ENCODE measurements at regions not wholly inside any gene's neighbourhood (a gene's known extent, or its start where the extent isn't known, plus 50 kb on each side); places are given as distances from the start of the nearest gene placed in this dataset.

DNA sequence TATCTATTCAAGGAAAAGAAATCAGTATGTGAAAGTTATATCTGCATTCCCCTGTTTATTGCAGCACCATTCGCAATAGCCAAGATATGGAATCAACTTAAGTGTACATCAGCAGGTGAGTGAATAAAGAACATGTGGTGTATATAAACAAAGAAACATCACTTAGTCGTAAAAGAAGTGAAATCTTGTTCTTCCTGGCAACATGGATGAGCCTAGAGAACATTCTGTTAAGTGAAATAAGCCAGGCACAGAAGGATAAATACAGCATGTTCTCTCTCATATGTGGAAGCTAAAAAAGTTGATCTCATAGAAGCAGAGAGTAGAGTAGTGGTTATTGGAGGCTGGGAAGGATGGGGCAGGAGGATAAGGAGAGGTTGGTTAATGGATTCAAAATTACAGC is 287.9 kb upstream of the FERMT1 start:
- no peaks in the 10 kb centered on the region for H3K9me3 Mint-ChIP-seq
- no peak overlapping the region for H3K4me3 Mint-ChIP-seq
- ATAC-seq, result no peak
- no peaks in the 10 kb centered on the region for H3K36me3 Mint-ChIP-seq
- H3K4me1 Mint-ChIP-seq, result no peaks in the 10 kb centered on the region
- CTCF ChIA-PET, result no interaction called here
- no peak for DNase-seq (ENCODE audit: low spot score)
- POLR2A ChIA-PET, result no interaction called here
- H3K27me3 Mint-ChIP-seq (ENCODE audit: low read depth), result no peaks in the 10 kb centered on the region
- H3K27ac Mint-ChIP-seq, result no peak overlapping the region
- TF ChIP-seq, protein P1, sequence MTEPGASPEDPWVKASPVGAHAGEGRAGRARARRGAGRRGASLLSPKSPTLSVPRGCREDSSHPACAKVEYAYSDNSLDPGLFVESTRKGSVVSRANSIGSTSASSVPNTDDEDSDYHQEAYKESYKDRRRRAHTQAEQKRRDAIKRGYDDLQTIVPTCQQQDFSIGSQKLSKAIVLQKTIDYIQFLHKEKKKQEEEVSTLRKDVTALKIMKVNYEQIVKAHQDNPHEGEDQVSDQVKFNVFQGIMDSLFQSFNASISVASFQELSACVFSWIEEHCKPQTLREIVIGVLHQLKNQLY (CRISPR knock-in tag; IDR thresholded peaks at IDR 0.05), result no peak
- TF ChIP-seq HMGA2 (CRISPR knock-in tag; IDR thresholded peaks at IDR 0.05), result no peak
- TF ChIP-seq, protein P2, sequence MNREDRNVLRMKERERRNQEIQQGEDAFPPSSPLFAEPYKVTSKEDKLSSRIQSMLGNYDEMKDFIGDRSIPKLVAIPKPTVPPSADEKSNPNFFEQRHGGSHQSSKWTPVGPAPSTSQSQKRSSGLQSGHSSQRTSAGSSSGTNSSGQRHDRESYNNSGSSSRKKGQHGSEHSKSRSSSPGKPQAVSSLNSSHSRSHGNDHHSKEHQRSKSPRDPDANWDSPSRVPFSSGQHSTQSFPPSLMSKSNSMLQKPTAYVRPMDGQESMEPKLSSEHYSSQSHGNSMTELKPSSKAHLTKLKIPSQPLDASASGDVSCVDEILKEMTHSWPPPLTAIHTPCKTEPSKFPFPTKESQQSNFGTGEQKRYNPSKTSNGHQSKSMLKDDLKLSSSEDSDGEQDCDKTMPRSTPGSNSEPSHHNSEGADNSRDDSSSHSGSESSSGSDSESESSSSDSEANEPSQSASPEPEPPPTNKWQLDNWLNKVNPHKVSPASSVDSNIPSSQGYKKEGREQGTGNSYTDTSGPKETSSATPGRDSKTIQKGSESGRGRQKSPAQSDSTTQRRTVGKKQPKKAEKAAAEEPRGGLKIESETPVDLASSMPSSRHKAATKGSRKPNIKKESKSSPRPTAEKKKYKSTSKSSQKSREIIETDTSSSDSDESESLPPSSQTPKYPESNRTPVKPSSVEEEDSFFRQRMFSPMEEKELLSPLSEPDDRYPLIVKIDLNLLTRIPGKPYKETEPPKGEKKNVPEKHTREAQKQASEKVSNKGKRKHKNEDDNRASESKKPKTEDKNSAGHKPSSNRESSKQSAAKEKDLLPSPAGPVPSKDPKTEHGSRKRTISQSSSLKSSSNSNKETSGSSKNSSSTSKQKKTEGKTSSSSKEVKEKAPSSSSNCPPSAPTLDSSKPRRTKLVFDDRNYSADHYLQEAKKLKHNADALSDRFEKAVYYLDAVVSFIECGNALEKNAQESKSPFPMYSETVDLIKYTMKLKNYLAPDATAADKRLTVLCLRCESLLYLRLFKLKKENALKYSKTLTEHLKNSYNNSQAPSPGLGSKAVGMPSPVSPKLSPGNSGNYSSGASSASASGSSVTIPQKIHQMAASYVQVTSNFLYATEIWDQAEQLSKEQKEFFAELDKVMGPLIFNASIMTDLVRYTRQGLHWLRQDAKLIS (CRISPR knock-in tag; IDR thresholded peaks at IDR 0.05; ENCODE audit: borderline replicate concordance), result no peak
- TF ChIP-seq ZNF671 (CRISPR knock-in tag; IDR thresholded peaks at IDR 0.05), result no peak
- TF ChIP-seq TCF7 (CRISPR knock-in tag; IDR thresholded peaks at IDR 0.05; ENCODE audit: low read depth), result no peak
- TF ChIP-seq, protein P3, sequence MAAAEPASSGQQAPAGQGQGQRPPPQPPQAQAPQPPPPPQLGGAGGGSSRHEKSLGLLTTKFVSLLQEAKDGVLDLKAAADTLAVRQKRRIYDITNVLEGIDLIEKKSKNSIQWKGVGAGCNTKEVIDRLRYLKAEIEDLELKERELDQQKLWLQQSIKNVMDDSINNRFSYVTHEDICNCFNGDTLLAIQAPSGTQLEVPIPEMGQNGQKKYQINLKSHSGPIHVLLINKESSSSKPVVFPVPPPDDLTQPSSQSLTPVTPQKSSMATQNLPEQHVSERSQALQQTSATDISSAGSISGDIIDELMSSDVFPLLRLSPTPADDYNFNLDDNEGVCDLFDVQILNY (CRISPR knock-in tag; IDR thresholded peaks at IDR 0.05), result no peak
- TF ChIP-seq SMAD3 (CRISPR knock-in tag; IDR thresholded peaks at IDR 0.05; ENCODE audit: borderline replicate concordance), result no peak
- TF ChIP-seq ZNF138 (CRISPR knock-in tag; conservative IDR thresholded peaks at IDR 0.05), result no peak
- no peak for TF ChIP-seq GRHL2 (CRISPR knock-in tag; IDR thresholded peaks at IDR 0.05; ENCODE audit: insufficient replicate concordance, severe bottlenecking)
- TF ChIP-seq ESRRA (CRISPR knock-in tag; IDR thresholded peaks at IDR 0.05; ENCODE audit: borderline replicate concordance), result no peak
- TF ChIP-seq, protein P4, sequence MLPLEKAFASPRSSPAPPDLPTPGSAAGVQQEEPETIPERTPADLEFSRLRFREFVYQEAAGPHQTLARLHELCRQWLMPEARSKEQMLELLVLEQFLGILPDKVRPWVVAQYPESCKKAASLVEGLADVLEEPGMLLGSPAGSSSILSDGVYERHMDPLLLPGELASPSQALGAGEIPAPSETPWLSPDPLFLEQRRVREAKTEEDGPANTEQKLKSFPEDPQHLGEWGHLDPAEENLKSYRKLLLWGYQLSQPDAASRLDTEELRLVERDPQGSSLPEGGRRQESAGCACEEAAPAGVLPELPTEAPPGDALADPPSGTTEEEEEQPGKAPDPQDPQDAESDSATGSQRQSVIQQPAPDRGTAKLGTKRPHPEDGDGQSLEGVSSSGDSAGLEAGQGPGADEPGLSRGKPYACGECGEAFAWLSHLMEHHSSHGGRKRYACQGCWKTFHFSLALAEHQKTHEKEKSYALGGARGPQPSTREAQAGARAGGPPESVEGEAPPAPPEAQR (CRISPR knock-in tag; IDR thresholded peaks at IDR 0.05), result no peak
- TF ChIP-seq, protein P5, sequence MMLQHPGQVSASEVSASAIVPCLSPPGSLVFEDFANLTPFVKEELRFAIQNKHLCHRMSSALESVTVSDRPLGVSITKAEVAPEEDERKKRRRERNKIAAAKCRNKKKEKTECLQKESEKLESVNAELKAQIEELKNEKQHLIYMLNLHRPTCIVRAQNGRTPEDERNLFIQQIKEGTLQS (CRISPR knock-in tag; conservative IDR thresholded peaks at IDR 0.05), result no peak
- TF ChIP-seq RELA (CRISPR knock-in tag; IDR thresholded peaks at IDR 0.05; ENCODE audit: borderline replicate concordance), result no peak
- TF ChIP-seq, protein P6, sequence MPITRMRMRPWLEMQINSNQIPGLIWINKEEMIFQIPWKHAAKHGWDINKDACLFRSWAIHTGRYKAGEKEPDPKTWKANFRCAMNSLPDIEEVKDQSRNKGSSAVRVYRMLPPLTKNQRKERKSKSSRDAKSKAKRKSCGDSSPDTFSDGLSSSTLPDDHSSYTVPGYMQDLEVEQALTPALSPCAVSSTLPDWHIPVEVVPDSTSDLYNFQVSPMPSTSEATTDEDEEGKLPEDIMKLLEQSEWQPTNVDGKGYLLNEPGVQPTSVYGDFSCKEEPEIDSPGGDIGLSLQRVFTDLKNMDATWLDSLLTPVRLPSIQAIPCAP (CRISPR knock-in tag; IDR thresholded peaks at IDR 0.05), result no peak
- TF ChIP-seq, protein P7, sequence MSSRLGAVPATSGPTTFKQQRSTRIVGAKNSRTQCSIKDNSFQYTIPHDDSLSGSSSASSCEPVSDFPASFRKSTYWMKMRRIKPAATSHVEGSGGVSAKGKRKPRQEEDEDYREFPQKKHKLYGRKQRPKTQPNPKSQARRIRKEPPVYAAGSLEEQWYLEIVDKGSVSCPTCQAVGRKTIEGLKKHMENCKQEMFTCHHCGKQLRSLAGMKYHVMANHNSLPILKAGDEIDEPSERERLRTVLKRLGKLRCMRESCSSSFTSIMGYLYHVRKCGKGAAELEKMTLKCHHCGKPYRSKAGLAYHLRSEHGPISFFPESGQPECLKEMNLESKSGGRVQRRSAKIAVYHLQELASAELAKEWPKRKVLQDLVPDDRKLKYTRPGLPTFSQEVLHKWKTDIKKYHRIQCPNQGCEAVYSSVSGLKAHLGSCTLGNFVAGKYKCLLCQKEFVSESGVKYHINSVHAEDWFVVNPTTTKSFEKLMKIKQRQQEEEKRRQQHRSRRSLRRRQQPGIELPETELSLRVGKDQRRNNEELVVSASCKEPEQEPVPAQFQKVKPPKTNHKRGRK (CRISPR knock-in tag; IDR thresholded peaks at IDR 0.05; ENCODE audit: borderline replicate concordance), result no peak
- TF ChIP-seq NFATC4 (CRISPR knock-in tag; IDR thresholded peaks at IDR 0.05), result no peak
- no peak for TF ChIP-seq RORB (CRISPR knock-in tag; IDR thresholded peaks at IDR 0.05)
- TF ChIP-seq, protein P8, sequence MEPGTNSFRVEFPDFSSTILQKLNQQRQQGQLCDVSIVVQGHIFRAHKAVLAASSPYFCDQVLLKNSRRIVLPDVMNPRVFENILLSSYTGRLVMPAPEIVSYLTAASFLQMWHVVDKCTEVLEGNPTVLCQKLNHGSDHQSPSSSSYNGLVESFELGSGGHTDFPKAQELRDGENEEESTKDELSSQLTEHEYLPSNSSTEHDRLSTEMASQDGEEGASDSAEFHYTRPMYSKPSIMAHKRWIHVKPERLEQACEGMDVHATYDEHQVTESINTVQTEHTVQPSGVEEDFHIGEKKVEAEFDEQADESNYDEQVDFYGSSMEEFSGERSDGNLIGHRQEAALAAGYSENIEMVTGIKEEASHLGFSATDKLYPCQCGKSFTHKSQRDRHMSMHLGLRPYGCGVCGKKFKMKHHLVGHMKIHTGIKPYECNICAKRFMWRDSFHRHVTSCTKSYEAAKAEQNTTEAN (CRISPR knock-in tag; IDR thresholded peaks at IDR 0.05), result no peak
- no peak for TF ChIP-seq NR2C2 (CRISPR knock-in tag; IDR thresholded peaks at IDR 0.05)
